GM19035 (cell line): ENCODE measurements at regions not wholly inside any gene's neighbourhood (a gene's known extent, or its start where the extent isn't known, plus 50 kb on each side); places are given as distances from the start of the nearest gene placed in this dataset.

Source experiments
- ATAC-seq: cut with Tn5 transposase; IDR thresholded peaks from one replicate; pipeline ENCODE4 v1.9.1; 2021; ENCODE audit not compliant: unreplicated experiment

GRCh38 chr7:12741951-12742575 is 54.6 kb downstream of the ARL4A start:
- ATAC-seq, result no peak

GRCh38 chr7:12746211-12746610 is 58.8 kb downstream of the ARL4A start:
- no peak for ATAC-seq

GRCh38 chr7:12747687-12748306 is 60.4 kb downstream of the ARL4A start:
- ATAC-seq, result no peak

GRCh38 chr7:12749069-12749468 is 61.6 kb downstream of the ARL4A start:
- ATAC-seq, result no peak

GRCh38 chr7:12749746-12750145 is 62.3 kb downstream of the ARL4A start:
- no peak for ATAC-seq

- no peak for ATAC-seq
Observed at GRCh38 chr7:12751764-12752163, 64.3 kb downstream of the ARL4A start.

GRCh38 chr7:12754179-12754578 is 66.7 kb downstream of the ARL4A start:
- no peak for ATAC-seq

GRCh38 chr7:12756821-12757220 is 69.4 kb downstream of the ARL4A start:
- no peak for ATAC-seq

GRCh38 chr7:12757443-12757842 is 70.0 kb downstream of the ARL4A start:
- no peak for ATAC-seq

GRCh38 chr7:12759151-12759550 is 71.7 kb downstream of the ARL4A start:
- ATAC-seq, result no peak

GRCh38 chr7:12761111-12761510 is 73.7 kb downstream of the ARL4A start:
- no peak for ATAC-seq

- no peak for ATAC-seq
Observed at GRCh38 chr7:12761691-12762090, 74.3 kb downstream of the ARL4A start.

GRCh38 chr7:12764458-12764891 is 77.0 kb downstream of the ARL4A start:
- ATAC-seq, result no peak

GRCh38 chr7:12765431-12766100 is 78.1 kb downstream of the ARL4A start:
- no peak for ATAC-seq

GRCh38 chr7:12766416-12766815 is 79.0 kb downstream of the ARL4A start:
- ATAC-seq, result no peak

GRCh38 chr7:12768948-12769347 is 81.5 kb downstream of the ARL4A start:
- ATAC-seq, result no peak

GRCh38 chr7:12769444-12769843 is 82.0 kb downstream of the ARL4A start:
- ATAC-seq, result no peak

GRCh38 chr7:12770227-12770975 is 83.0 kb downstream of the ARL4A start:
- ATAC-seq, result no peak

- no peak for ATAC-seq
Observed at GRCh38 chr7:12771378-12771877, 84.0 kb downstream of the ARL4A start.

- ATAC-seq, result no peak
Observed at GRCh38 chr7:12772768-12773167, 85.3 kb downstream of the ARL4A start.

GRCh38 chr7:12777257-12777656 is 89.8 kb downstream of the ARL4A start:
- ATAC-seq, result no peak
